8988T (cell line): ENCODE measurements at regions not wholly inside any gene's neighbourhood (a gene's known extent, or its start where the extent isn't known, plus 50 kb on each side); places are given as distances from the start of the nearest gene placed in this dataset.

Experiments used
- DNase-seq: peaks from one replicate; pipeline ENCODE4 v3.0.0; 2011

DNA sequence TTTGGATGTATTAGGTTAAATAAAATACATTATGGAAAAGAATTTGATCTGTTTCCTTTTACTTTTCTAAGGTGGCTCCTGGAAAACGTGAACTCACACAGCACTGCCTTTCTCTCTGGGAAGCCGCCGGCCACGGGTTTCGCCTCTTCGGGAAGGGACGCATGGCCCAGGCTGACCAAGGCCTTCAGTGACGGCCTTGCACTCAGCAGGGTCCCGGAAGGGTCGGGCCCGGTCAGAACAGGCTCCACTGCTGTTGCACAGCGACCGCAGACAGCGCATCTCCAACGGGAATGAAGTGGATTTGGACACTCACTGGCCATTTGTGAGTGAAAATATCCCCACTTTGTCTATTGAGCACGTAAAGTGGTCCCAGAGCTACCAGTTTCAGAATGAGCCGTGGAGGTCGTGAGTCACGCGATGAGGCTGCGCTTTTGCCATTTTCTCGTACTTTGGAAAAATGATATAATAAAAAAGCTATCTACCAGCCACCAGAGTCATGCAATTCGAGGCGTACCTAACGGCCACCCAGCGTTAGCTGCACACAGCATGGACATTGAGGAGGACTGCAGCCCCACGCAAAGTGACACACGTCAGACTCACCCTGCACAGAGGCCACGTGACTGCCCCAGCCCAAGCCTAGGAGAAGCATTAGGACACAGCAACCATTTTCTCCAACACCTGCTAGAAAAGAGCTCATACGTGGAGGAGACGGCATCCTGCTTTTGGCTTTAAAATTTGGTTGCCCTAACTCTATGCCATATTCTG lies 244.3 kb downstream of the TTLL2 start:
- DNase-seq = no peak

GRCh38 chr6:167569879-167570278 lies 245.0 kb downstream of the TTLL2 start:
- no peak for DNase-seq

DNA sequence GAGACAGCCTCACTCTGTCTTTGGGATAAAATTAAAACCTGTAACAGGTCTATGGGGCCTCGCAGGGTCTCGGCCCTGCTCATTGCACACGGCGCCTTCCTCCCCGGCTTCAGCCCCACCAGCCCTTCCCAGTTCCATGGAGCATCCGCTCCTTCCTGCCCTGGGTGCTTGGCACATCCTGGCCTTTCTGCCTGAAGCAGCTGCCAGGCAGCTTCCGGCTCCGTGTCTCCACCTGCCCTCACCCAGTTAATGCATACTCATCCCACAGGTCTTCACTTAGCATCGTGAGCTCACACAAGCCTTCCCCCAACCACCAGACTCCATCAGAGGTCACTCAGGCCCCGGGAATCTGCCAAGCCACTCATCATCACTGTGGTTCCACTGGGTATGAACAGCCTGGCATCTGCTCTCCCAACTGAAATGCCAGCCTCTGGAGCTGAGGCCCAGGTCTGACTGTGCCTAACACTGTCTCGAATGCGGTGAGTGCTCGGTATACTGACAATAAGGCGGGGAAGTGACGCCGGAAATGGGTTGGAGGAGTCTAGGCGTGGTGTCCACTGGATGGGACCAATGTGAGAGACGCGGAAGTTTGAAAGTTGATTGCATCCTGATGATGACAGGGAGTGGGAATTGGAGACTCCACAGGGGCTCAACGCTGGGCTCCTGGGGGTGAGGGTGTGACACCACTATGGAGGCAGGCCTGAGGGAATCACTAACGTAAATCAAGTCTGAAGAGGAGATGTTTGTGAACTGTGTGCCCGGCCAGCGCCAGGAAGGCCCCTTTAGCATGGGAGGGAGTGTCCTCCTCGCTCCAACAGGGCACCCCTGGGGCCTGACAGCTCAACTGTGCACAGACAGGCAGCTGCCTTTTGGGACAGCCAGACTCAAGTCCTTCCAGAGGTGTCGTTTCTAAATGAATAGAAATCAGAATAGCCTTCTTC lies 245.8 kb downstream of the TTLL2 start:
- DNase-seq = no peak

GRCh38 chr6:167571550-167571949 lies 246.7 kb downstream of the TTLL2 start:
- DNase-seq = no peak

GRCh38 chr6:167572106-167572505 lies 247.2 kb downstream of the TTLL2 start:
- DNase-seq = no peak

GRCh38 chr6:167572841-167573271 lies 248.0 kb downstream of the TTLL2 start:
- no peak for DNase-seq

GRCh38 chr6:167573461-167574215 lies 248.8 kb downstream of the TTLL2 start:
- no peak for DNase-seq

DNA sequence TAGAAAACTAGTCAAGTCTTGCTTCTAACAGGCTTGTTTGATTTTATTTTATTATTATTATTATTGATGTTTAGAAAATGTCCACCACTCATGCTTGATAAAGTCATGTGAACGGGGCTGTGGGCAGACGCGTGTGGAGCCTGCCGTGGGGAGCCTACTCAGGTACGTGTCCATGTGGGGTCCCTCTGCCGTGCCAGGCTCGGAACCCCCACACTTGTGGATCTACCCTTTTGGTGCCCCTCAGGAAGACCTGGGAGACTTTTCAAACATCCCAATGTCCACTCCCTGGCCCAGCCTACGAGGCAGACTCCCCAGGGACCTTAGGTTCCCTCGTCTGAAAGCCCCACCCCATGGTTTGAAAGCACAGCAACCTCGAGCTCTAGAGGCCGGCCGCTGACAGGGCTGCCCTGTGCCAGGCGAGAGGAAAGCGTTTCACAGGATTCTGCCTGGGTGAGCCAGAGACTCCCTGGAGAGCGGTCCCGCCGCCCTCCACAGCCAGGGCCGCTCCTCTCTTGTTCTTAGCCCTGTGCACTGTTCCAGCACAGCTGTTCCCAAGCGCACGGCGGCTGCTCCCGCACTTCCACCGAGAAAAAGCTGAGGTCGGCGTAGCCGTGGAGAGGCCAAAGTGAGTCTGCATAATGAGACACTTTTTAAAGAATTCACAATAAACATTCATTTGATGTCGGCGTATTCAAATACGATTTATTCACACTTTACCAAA lies 249.7 kb downstream of the TTLL2 start:
- DNase-seq = no peak

- no peak for DNase-seq
Measured at GRCh38 chr6:167575158-167575696, 250.3 kb downstream of the TTLL2 start.

GRCh38 chr6:167576050-167576741 lies 250.5 kb upstream of the AFDN start:
- no peak for DNase-seq

DNA sequence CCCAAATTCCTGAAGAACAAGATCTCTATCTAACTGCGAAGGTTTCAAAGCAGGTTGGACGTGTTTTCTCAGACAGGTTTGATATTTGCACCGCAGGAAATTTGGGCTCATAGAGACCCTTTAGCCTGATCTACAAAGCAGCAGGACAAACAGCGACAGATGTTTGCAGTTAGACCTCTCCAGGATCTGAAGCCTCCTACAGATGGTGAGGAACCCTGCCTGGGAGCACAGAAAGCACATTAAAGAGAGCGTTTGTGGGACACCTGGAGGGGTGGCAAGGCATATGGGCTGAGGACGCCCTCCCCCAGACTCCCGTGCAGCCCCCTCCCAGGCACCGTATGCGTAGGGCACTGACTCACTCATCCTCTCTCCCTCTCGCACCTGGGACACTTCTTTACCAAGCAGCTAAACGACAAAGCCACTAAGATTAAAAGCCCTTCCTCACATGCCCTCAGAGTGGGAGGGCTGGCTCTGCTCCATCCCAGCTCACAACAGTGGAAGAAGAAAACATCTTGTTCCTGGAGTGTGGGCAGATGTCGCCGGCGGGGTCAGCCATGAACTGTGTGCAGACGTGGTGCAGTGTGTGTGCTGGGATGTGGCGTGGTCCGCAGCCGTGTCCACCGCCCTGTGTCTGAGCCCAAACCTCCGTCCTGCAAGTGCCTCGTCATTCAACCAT lies 249.7 kb upstream of the AFDN start:
- DNase-seq = no peak

DNA sequence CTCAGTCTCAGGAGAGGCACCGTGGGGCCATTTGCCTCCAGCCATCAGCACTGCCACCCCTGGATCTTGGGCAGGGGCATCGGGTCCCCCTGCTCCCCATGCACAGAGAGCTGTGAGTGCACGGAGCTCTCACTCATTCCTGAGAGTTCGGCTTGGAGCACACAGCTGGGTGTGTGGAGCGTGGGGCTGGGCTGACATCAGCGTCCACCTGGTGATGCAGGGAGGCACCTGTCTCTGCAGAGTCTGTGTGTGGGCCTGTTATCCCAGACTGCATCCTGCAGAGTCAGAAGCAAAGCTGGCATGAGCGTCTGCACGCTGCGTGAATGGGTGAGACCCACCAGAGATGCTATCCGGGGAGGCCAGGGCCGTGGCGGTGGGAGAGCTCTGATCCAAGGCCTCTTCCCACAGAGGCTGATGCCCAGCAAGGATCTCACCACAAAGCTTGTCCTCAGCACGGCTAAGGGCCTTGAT lies 248.8 kb upstream of the AFDN start:
- DNase-seq = no peak

DNA sequence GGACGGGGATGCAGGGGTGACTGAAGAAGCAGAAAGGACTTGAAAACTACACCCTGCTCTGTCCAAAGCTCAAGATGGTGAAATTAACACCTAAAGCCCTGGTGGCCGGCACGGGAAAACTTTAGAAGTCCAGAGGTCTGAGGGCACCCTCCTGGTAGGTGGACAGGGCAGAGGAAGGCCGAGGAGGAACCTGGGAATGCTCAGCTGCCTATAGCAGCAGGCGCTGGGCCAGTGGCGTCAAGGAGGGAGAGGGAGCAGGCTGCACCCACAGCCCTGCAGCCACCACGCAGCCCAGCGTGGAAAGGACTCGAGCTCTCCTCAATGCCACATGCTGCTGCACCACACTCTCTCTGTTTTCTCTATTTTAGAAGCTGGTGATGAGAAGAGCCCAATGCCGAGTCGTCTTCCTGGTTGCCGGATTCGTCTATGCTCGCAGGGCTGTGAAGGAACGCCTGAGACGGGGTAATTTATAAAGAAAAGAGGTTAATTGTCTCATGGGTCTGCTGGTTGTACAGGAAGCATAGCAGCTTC lies 248.3 kb upstream of the AFDN start:
- DNase-seq = no peak

- DNase-seq = no peak
Measured at GRCh38 chr6:167579806-167580618, 246.7 kb upstream of the AFDN start.

DNA sequence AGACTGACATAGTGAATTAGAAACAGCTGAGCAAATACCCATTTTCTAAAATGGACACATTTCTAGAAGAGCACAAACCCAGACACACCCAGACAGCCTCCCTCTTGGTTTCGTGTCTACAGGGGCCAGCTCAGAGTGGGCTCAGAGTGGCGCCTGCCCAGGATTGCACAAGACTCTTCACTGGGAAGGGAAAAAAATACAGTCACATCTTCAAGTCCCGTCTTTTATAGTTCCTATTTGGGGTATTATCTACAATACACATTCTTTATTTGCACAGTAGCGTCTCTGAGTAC lies 246.1 kb upstream of the AFDN start:
- DNase-seq = no peak

DNA sequence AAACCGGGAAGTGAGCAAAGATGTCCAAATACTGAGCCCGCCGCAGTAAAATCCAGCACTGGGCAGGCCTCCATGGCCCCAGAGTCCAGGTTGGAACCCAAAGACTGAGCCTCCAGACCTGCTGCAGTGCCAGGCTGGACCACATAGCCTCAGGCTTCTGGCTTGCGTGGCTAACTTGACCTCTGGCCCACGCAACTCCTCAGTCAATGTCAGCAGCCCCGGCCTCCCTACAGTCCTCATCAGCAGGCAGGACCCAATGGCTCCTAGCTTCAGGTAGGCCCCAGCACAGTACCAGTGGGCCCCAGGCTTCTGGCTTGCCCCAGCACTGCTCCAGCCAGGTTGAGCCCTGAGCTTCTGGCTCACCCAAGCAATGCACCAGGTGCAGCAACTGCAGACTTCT lies 245.1 kb upstream of the AFDN start:
- DNase-seq = no peak

DNA sequence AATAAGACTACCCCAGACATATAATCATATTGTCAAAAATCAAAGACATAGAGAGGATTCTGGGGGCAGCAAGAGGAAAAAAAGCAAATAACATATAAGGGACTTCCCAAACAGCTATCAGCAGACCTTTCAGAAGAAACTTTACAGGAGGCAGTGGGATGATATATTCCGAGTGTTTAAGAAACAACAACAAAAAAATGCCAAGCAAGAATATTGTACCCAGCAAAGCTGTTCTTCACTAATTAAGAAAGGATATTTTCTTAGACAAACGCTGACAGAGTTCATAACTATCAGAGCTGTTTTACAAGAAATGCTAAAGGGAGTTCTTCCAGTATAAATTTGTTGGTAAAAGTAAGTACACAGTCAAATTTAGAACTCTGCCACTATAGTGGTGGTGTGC lies 243.3 kb upstream of the AFDN start:
- no peak for DNase-seq

DNA sequence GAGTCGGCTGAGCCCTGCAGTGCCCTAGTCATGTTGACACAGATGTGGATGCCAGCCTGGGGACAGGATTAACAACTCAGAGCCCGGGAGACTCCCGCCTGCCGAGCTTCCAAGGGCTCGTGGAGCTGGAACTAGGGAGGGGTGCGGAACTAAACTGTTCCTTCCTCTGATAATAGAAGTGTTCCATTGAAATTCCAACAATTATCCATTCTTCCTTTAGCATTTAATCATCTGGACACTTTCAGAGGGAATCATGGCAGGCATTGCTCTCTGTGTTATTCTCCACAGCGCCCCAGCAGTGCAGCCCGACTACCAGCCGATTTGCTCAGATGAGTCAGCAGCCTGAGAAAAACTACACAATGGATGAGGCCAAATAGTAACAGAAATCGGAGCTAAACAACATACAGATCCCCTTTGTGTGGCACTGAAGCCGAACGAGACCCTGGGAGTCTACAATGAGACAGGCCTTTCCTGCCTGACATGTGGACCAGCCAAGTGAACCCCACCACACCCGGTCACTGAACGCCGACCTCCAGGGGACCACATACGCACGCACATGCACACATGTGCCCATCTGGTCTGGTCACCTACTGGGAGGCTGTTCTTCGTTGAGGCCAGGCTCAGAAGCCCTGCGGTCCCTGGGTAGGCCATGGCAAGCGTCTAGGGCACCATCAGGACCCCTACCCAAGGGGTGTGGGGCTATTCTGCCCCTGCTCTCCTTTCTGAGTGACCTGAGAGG lies 238.4 kb upstream of the AFDN start:
- DNase-seq = no peak

- no peak for DNase-seq
Measured at GRCh38 chr6:167588920-167589614, 237.6 kb upstream of the AFDN start.
